ENCODE measurements at regions not wholly inside any gene's neighbourhood (a gene's known extent, or its start where the extent isn't known, plus 50 kb on each side); places are given as distances from the start of the nearest gene placed in this dataset.

GRCh38 chr18:7476386-7476785, 90.7 kb upstream of the PTPRM start:
- TF ChIP-seq CTCF (IDR thresholded peaks at IDR 0.05) (no peak), POLR2A (IDR thresholded peaks at IDR 0.05) (no peak), POLR2AphosphoS5 (IDR thresholded peaks at IDR 0.05) (no peak), EP300 (IDR thresholded peaks at IDR 0.05) (no peak)

Measured in gastroesophageal sphincter (tissue), 3 donors.